Activated CD4-positive, alpha-beta T cell treated with anti-CD3 and anti-CD28 coated beads, Interleukin-2, amount 50 U/mL, for 24 hours (primary cell): ENCODE measurements at regions not wholly inside any gene's neighbourhood (a gene's known extent, or its start where the extent isn't known, plus 50 kb on each side); places are given as distances from the start of the nearest gene placed in this dataset.
A peak's percentile ranks its signal among the peaks of the same experiment; 100 is the strongest.

Experiments used
- DNase-seq, 2 donors: peaks; one replicate each; pipeline ENCODE4 v3.0.0-alpha.2; 2020; ENCODE audit warnings: low read depth in 1 of 2, low spot score in 1 of 2

- DNase-seq: no peak
Observed at GRCh38 chr5:15026011-15026893, 154.7 kb upstream of the ANKH start.

- no peak for DNase-seq
Observed at GRCh38 chr5:15023846-15024245, 152.3 kb upstream of the ANKH start.

- DNase-seq: no peak
Observed at GRCh38 chr5:15023266-15023665, 151.7 kb upstream of the ANKH start.

- DNase-seq: no peak
Observed at GRCh38 chr5:15021266-15022046, 149.9 kb upstream of the ANKH start.

GRCh38 chr5:15020736-15021135, 149.2 kb upstream of the ANKH start:
- no peak for DNase-seq

GRCh38 chr5:15014809-15015208, 143.2 kb upstream of the ANKH start:
- DNase-seq: no peak

- DNase-seq: no peak
Observed at GRCh38 chr5:15013654-15014463, 142.3 kb upstream of the ANKH start.

- DNase-seq: no peak
Observed at GRCh38 chr5:15012061-15012460, 140.5 kb upstream of the ANKH start.

GRCh38 chr5:15010936-15011335, 139.4 kb upstream of the ANKH start:
- no peak for DNase-seq

- DNase-seq: no peak
Observed at GRCh38 chr5:15009420-15009819, 137.8 kb upstream of the ANKH start.

GRCh38 chr5:15008921-15009320, 137.3 kb upstream of the ANKH start:
- DNase-seq: no peak

- DNase-seq: no peak
Observed at GRCh38 chr5:15008476-15008875, 136.9 kb upstream of the ANKH start.

- DNase-seq: no peak
Observed at GRCh38 chr5:15007646-15008045, 136.1 kb upstream of the ANKH start.

- no peak for DNase-seq
Observed at GRCh38 chr5:15004506-15004905, 132.9 kb upstream of the ANKH start.

GRCh38 chr5:15003511-15003920, 131.9 kb upstream of the ANKH start:
- peak in 1 of 2 donors; percentile 46 for DNase-seq

GRCh38 chr5:15002791-15003190, 131.2 kb upstream of the ANKH start:
- DNase-seq: no peak

- no peak for DNase-seq
Observed at GRCh38 chr5:15002173-15002572, 130.6 kb upstream of the ANKH start.

GRCh38 chr5:15001517-15001916, 129.9 kb upstream of the ANKH start:
- DNase-seq: no peak

- no peak for DNase-seq
Observed at GRCh38 chr5:14998491-14998890, 126.9 kb upstream of the ANKH start.

GRCh38 chr5:14996997-14997396, 125.4 kb upstream of the ANKH start:
- DNase-seq: no peak

- DNase-seq: no peak
Observed at GRCh38 chr5:14995229-14995628, 123.7 kb upstream of the ANKH start.
